LNCAP (cell line): ENCODE measurements at regions not wholly inside any gene's neighbourhood (a gene's known extent, or its start where the extent isn't known, plus 50 kb on each side); places are given as distances from the start of the nearest gene placed in this dataset.

Experiments used
- TF ChIP-seq, protein P1 (sequence below): fragments of 450-650 bp; IDR thresholded peaks from 2 replicates; pipeline ENCODE4 v1.5.1; 2017; ENCODE audit warnings: mild to moderate bottlenecking

DNA sequence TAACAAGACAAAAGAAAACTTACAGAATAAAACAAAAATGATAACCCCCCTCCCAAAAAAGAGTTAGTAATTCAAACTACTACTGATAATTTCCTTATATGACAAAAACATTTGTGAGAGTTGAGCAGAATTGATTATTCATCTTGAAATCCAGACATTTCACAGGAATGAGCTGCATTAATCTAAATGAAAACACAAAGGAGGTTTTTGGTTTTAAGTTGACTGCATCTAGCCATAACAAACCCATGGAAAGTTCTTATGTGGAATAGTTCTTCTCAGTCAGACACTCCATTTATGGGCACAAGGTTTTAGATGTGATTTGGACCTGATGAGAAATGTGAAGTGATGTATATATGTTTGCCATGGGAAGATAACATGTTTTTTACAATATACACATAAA, 95.4 kb downstream of the VCX2 start:
- TF ChIP-seq, protein P1, sequence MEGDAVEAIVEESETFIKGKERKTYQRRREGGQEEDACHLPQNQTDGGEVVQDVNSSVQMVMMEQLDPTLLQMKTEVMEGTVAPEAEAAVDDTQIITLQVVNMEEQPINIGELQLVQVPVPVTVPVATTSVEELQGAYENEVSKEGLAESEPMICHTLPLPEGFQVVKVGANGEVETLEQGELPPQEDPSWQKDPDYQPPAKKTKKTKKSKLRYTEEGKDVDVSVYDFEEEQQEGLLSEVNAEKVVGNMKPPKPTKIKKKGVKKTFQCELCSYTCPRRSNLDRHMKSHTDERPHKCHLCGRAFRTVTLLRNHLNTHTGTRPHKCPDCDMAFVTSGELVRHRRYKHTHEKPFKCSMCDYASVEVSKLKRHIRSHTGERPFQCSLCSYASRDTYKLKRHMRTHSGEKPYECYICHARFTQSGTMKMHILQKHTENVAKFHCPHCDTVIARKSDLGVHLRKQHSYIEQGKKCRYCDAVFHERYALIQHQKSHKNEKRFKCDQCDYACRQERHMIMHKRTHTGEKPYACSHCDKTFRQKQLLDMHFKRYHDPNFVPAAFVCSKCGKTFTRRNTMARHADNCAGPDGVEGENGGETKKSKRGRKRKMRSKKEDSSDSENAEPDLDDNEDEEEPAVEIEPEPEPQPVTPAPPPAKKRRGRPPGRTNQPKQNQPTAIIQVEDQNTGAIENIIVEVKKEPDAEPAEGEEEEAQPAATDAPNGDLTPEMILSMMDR, result no peak

DNA sequence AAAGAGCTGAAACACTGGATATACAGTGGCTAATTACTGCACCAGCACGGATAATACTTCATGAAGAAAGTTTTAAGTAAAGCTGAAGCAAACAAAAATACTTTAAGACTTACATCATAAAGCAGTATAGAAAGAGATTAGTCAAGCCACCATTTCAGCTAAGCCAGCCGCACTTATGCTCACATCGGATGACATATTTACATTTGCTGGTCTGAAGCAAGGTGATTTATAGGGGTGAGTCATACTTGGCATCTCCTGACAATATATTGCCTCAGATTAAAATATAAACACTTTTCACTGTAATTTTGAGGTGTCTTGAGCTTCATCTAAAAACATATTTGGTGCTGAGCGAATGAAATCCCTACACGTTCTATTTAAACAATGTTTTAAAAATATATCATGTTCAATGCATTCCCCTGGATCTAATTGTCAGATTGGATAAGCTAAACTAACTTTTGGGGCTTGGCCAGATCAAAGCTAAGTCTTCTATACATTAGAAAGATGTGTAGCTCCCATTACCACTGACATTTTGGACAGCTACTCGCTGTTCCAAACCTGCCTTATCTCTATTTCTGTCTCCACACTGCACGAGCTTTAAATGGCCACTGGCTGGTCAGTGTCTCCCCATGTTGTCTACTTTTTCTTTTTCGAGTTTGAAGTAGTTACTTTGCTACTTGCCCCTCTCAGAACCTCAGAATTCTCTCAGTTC, 103.2 kb downstream of the VCX2 start:
- TF ChIP-seq, protein P1, result no peak

DNA sequence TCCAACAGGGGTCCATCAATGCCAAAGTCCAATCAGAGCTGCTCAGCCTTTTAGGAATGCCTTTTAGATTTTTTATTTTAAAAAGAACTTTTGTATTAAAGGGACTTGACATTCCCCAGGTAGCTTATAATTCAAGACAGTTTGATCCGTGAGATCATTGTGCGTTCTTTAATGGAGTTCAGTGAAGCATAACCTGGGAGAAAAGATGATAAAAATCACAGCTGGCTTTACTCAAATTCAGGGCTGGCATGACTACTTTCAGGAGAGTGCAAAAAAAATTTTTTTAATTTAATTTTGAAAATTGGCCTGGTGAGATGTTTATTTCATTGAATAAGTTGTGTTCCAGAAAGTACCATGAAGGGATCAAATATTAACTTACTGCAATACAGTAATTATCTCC, 118.2 kb downstream of the VCX2 start:
- TF ChIP-seq, protein P1, result no peak

DNA sequence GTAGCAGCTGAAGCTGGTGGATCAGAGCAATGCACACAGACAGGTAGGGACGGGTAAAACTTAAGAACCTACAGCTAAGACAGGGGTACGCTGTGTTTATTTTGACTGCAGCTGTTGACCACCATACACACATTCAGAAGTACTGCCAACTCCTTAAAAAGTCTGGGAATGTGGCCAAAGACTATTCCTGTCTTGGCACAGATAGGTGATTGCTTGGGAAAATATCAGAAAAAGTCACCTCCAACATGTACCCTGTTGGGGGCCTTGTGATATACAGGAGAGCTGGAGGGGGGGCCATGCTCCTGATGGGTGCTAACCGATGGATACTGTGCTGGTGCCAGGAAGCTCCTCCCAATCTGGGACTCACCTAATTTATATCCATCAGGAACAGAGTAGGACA, 121.2 kb downstream of the VCX2 start:
- TF ChIP-seq, protein P1, result no peak

DNA sequence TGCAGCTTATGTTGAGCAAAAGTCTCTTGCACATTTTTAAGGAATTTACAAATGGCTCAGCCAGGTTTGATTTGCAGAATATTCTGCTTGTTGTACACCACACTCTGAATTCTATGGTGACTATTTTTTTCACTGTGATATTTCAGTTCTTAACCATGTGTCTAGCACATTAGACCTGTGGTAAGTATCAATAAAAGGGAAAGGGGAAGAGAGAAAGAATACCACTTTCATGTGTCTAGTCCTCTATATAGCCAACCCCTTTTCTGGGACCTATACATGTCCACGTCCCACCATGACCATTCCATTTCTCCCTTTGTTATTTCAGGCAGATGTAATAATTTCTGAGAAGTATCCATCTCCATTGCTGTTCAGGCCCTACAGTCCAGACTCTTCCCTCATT, 121.3 kb upstream of the PNPLA4 start:
- TF ChIP-seq, protein P1, result no peak

DNA sequence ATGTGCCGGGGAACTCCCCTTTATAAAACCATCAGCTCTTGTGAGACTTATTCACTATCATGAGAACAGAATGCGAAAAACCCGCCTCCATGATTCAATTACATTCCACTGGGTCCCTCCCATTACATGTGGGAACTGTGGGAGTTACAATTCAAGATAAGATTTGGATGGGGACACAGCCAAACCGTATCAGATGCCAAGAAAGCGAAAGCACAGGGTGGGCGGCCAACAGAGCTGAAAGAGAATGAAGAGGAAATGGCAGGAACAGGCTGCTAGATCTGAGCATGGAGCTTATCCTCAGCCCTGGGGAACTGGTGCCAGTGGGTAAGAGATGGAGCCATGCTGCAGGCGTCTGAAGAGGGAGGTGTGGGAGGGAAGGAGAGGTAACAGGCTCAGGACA, 117.7 kb upstream of the PNPLA4 start:
- TF ChIP-seq, protein P1, result no peak

DNA sequence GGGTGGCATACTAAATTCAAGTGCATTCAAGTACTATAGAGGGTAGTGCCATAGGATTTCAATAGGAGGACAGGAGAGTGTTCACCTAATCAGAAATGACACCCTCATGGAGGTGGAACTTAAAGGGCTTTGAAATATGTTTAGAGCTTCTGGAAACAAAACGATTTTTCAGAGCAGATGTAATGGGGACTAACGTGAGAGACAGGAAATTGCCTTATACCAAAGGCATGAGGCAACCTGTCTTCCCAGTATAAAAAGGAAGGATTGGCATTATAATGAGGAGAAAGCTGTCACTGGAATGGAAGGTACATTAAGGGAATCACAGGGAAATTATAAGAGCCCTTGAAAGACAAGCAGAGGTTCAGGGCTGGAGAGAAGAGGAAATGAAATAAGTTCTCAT, 116.3 kb upstream of the PNPLA4 start:
- TF ChIP-seq, protein P1, result no peak

DNA sequence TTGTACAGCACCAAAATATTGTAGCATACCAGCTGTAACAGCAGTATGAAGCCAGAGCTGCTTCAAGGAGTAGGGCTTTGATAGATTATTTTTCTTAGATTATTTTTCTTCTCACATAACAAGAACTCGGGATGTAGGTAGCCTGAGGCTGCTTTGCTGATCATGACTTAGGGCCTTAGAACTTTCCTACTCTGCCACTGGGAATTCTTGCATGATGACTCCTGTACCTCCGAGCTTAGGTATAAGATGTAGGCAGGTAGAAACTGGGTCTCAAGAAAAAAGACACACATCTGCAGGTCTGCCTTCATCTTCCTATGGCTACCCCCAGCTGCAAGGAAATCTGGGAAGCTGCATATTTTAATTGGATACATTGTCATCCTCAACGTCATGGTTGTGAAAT, 115.9 kb upstream of the PNPLA4 start:
- TF ChIP-seq, protein P1, result no peak
